ENCODE measurements at regions not wholly inside any gene's neighbourhood (a gene's known extent, or its start where the extent isn't known, plus 50 kb on each side); places are given as distances from the start of the nearest gene placed in this dataset.
"Not testable (repeated sequence)": the region's sequence is repeated elsewhere in the genome, so short reads cannot be mapped to it uniquely, and the experiment has no call there.

GRCh38 chr3:176214758-176215157 is 982.5 kb downstream of the TBL1XR1 start:
- Histone ChIP-seq H2AFZ (ENCODE audit: low read length) (no peak overlapping the region), H2BK120ac (ENCODE audit: low read depth, low read length, poor library complexity, severe bottlenecking) (no peak overlapping the region), H4K8ac (replicated peaks; ENCODE audit: insufficient read length, low read depth, low read length) (no peak overlapping the region), H4K91ac (ENCODE audit: insufficient read length, low read depth, low read length) (no peak overlapping the region), H3K14ac (ENCODE audit: insufficient read depth, low read length) (no peak overlapping the region), H2BK15ac (ENCODE audit: low read depth, low read length) (no peak overlapping the region), H3K27ac (ENCODE audit: insufficient read length, low read depth, low read length) (no peak overlapping the region), H3K27me3 (ENCODE audit: insufficient read depth, low read length) (no peaks in the 10 kb centered on the region), H3K4me2 (ENCODE audit: insufficient read depth, insufficient read length, low read length) (no peak overlapping the region), H3K56ac (ENCODE audit: insufficient read length, low read depth, low read length) (no peak overlapping the region), H3K18ac (ENCODE audit: insufficient read length, low read depth, low read length) (no peak overlapping the region), H3K4me1 (ENCODE audit: insufficient read depth, low read length) (peaks cover 2% of the 10 kb centered on the region; the same call in 1 of the 2 replicates), H3K79me1 (ENCODE audit: insufficient read depth, low read depth, low read length, poor library complexity, severe bottlenecking) (no peaks in the 10 kb centered on the region), H2BK12ac (ENCODE audit: insufficient read length, low read depth, low read length) (no peak overlapping the region), H3K9me3 (ENCODE audit: control insufficient read depth, low read depth, low read length) (no peaks in the 10 kb centered on the region), H3K4ac (ENCODE audit: low read depth, low read length) (no peak overlapping the region), H3K23ac (ENCODE audit: insufficient read length, low read depth, low read length) (no peak overlapping the region), H3T11ph (ENCODE audit: low read length) (no peak overlapping the region), H4K5ac (ENCODE audit: insufficient read length, low read depth, low read length) (no peak overlapping the region), H3K9ac (ENCODE audit: extremely low read depth, insufficient read length, low read length) (no peak overlapping the region), H2BK20ac (ENCODE audit: low read depth, low read length, poor library complexity, severe bottlenecking) (no peak overlapping the region), H4K20me1 (ENCODE audit: control insufficient read depth, insufficient read depth, insufficient read length) (no peaks in the 10 kb centered on the region), H3K23me2 (ENCODE audit: insufficient read length, low read depth, low read length, poor library complexity, severe bottlenecking) (no peaks in the 10 kb centered on the region), H3K79me2 (ENCODE audit: insufficient read depth, low read length) (no peaks in the 10 kb centered on the region), H2BK5ac (ENCODE audit: insufficient read length, low read length) (no peak overlapping the region), H2AK5ac (ENCODE audit: insufficient read length, low read length) (no peak overlapping the region)
- H3K27ac Mint-ChIP-seq = no peak overlapping the region
- WGBS (ENCODE audit: extremely low coverage, insufficient read length, low lambda C conversion rate) = no CpG with 5 or more reads among the region's 1 CpG
- no peak for TF ChIP-seq CTCF (conservative IDR thresholded peaks at IDR 0.05)
- no peak for DNase-seq
- H3K36me3 Mint-ChIP-seq (ENCODE audit: insufficient read depth in 1 of 3, low read depth in 3 of 3) = peaks cover 0 to 7% (median 0%) of the 10 kb centered on the region in 3 experiments; a peak in 1 of 7 replicates
- H3K27me3 Mint-ChIP-seq (ENCODE audit: low read depth) = no peaks in the 10 kb centered on the region
- H3K9me3 Mint-ChIP-seq = no peaks in the 10 kb centered on the region; a peak in 1 of 5 replicates
- peaks cover 4 to 6% of the 10 kb centered on the region in 2 experiments for H3K4me1 Mint-ChIP-seq
- no peak overlapping the region for H3K4me3 Mint-ChIP-seq

GRCh38 chr3:176213314-176213713 is 984.0 kb downstream of the TBL1XR1 start:
- not testable (repeated sequence) for H3K4me1 ChIP-seq (ENCODE audit: insufficient read depth, low read length); H3K79me2 ChIP-seq (ENCODE audit: insufficient read depth, low read length); H3K4ac ChIP-seq (ENCODE audit: low read depth, low read length); H3K27ac ChIP-seq (ENCODE audit: insufficient read length, low read depth, low read length); H3K36me3 Mint-ChIP-seq (ENCODE audit: insufficient read depth in 1 of 3, low read depth in 3 of 3); H3K9me3 ChIP-seq (ENCODE audit: control insufficient read depth, low read depth, low read length); H2BK20ac ChIP-seq (ENCODE audit: low read depth, low read length, poor library complexity, severe bottlenecking); H3K9me3 Mint-ChIP-seq; H3T11ph ChIP-seq (ENCODE audit: low read length); H3K23me2 ChIP-seq (ENCODE audit: insufficient read length, low read depth, low read length, poor library complexity, severe bottlenecking); H4K91ac ChIP-seq (ENCODE audit: insufficient read length, low read depth, low read length); DNase-seq; H4K8ac ChIP-seq (replicated peaks; ENCODE audit: insufficient read length, low read depth, low read length); H4K5ac ChIP-seq (ENCODE audit: insufficient read length, low read depth, low read length); H3K4me3 Mint-ChIP-seq; H2BK15ac ChIP-seq (ENCODE audit: low read depth, low read length); H3K4me1 Mint-ChIP-seq; H4K20me1 ChIP-seq (ENCODE audit: control insufficient read depth, insufficient read depth, insufficient read length); H2AFZ ChIP-seq (ENCODE audit: low read length); H3K27ac Mint-ChIP-seq; H2BK12ac ChIP-seq (ENCODE audit: insufficient read length, low read depth, low read length); H3K79me1 ChIP-seq (ENCODE audit: insufficient read depth, low read depth, low read length, poor library complexity, severe bottlenecking); H3K27me3 Mint-ChIP-seq (ENCODE audit: low read depth); H3K27me3 ChIP-seq (ENCODE audit: insufficient read depth, low read length); H3K9ac ChIP-seq (ENCODE audit: extremely low read depth, insufficient read length, low read length); H2AK5ac ChIP-seq (ENCODE audit: insufficient read length, low read length); H2BK5ac ChIP-seq (ENCODE audit: insufficient read length, low read length); H3K18ac ChIP-seq (ENCODE audit: insufficient read length, low read depth, low read length); H3K4me2 ChIP-seq (ENCODE audit: insufficient read depth, insufficient read length, low read length); H3K23ac ChIP-seq (ENCODE audit: insufficient read length, low read depth, low read length); H2BK120ac ChIP-seq (ENCODE audit: low read depth, low read length, poor library complexity, severe bottlenecking); H3K56ac ChIP-seq (ENCODE audit: insufficient read length, low read depth, low read length); H3K14ac ChIP-seq (ENCODE audit: insufficient read depth, low read length)
- no CpG with 5 or more reads among the region's 27 CpGs for WGBS (ENCODE audit: extremely low coverage, insufficient read length, low lambda C conversion rate)

All from H9 (cell line).